ENCODE measurements at regions not wholly inside any gene's neighbourhood (a gene's known extent, or its start where the extent isn't known, plus 50 kb on each side); places are given as distances from the start of the nearest gene placed in this dataset.

DNA sequence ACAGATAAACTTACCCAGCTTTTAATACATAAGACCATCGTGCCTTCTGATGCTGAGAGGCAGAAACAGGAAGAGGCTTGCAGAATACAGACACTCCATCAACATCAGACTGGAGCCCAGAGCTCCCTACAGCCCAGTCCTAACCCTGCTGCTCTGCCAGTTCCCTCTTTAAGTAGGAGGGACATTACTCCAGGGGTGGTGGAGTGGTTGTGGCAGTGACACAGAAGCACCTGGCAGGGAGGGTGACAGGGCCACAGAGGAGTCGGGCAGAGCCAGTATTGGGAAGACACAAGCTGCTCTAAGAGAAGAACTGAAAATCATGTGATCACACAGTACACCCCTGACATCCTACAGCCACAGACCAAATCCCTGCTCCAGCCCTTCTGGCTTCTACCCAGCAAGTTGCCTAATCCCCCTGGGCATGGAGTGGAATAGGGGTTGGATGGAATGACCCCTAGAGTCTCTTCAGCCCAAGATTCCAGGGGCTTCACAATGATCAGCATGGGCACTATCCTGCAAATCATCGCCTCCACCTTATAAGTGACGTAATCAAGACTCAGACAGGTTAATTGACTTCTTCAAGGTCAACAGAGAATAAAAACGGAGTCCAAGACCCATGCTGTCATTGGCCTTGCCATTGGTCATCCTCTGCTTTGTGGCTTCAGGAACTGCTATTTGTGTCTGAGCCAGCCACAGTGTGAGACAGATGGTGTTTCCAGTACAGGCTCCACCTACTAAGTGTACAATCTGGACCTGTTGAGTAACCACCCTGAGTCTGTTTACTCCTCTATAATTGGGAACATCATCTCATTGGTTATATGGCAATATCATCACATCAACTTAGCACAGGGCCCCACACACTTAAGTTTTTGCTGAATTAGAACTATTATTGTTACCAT, 61.1 kb upstream of the ZMIZ1 start:
- Histone ChIP-seq H3K79me2 (ENCODE audit: insufficient read depth, low read length) (no peaks in the 10 kb centered on the region), H3K27ac (ENCODE audit: low read depth, low read length) (no peak overlapping the region), H3K9me3 (ENCODE audit: control insufficient read depth in 1 of 2, insufficient read depth in 1 of 2, low read depth in 1 of 2, low read length in 2 of 2) (no peaks in the 10 kb centered on the region), H3K9ac (ENCODE audit: low read length) (no peak overlapping the region), H4K20me1 (ENCODE audit: insufficient read depth) (no peaks in the 10 kb centered on the region), H3K27me3 (ENCODE audit: insufficient read depth, low read length) (no peaks in the 10 kb centered on the region), H3K4me1 (ENCODE audit: control insufficient read depth in 1 of 2, insufficient read depth in 2 of 2, low read length in 2 of 2) (no peaks in the 10 kb centered on the region), H2AFZ (ENCODE audit: low read depth, low read length, poor library complexity, severe bottlenecking) (no peak overlapping the region), H3K36me3 (ENCODE audit: control insufficient read depth in 1 of 2, insufficient read depth in 2 of 2, low read length in 2 of 2) (no peaks in the 10 kb centered on the region), H3K4me2 (ENCODE audit: low read length) (no peak overlapping the region), H3K4me3 (replicated peaks in 1 of 2; ENCODE audit: low read depth in 1 of 2, low read length in 2 of 2) (no peak overlapping the region), H3K9me2 (ENCODE audit: insufficient read depth) (no peaks in the 10 kb centered on the region)
- no TSS peak for BruUV-seq (replicated peaks)
- ChIA-PET CTCF (no interaction called here), POLR2A (no interaction called here), RAD21 (ENCODE audit: low non-redundant PET in 1 of 2, low total read pairs in 2 of 2, uncharacterized antibody in 2 of 2, unreplicated experiment in 2 of 2) (no interaction called here)
- intact Hi-C loops (cut with micrococcal nuclease) = no loop called here
- no peak for TF ChIP-seq CEBPB (IDR thresholded peaks at IDR 0.05; ENCODE audit: low read depth)
- TF ChIP-seq, protein P1, sequence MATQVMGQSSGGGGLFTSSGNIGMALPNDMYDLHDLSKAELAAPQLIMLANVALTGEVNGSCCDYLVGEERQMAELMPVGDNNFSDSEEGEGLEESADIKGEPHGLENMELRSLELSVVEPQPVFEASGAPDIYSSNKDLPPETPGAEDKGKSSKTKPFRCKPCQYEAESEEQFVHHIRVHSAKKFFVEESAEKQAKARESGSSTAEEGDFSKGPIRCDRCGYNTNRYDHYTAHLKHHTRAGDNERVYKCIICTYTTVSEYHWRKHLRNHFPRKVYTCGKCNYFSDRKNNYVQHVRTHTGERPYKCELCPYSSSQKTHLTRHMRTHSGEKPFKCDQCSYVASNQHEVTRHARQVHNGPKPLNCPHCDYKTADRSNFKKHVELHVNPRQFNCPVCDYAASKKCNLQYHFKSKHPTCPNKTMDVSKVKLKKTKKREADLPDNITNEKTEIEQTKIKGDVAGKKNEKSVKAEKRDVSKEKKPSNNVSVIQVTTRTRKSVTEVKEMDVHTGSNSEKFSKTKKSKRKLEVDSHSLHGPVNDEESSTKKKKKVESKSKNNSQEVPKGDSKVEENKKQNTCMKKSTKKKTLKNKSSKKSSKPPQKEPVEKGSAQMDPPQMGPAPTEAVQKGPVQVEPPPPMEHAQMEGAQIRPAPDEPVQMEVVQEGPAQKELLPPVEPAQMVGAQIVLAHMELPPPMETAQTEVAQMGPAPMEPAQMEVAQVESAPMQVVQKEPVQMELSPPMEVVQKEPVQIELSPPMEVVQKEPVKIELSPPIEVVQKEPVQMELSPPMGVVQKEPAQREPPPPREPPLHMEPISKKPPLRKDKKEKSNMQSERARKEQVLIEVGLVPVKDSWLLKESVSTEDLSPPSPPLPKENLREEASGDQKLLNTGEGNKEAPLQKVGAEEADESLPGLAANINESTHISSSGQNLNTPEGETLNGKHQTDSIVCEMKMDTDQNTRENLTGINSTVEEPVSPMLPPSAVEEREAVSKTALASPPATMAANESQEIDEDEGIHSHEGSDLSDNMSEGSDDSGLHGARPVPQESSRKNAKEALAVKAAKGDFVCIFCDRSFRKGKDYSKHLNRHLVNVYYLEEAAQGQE (IDR thresholded peaks at IDR 0.05; ENCODE audit: low read depth) = no peak
- no peak for TF ChIP-seq SRF (IDR thresholded peaks at IDR 0.05; ENCODE audit: low read depth)
- TF ChIP-seq ZNF274 (IDR thresholded peaks at IDR 0.05; ENCODE audit: low read depth, low read length) = no peak
- TF ChIP-seq EZH2phosphoT487 (IDR thresholded peaks at IDR 0.05; ENCODE audit: borderline replicate concordance) = no peak
- no peak for TF ChIP-seq RAD21 (IDR thresholded peaks at IDR 0.05; ENCODE audit: low read depth)
- TF ChIP-seq EZH2 (IDR thresholded peaks at IDR 0.05) = no peak
- no peak for TF ChIP-seq ZFX (IDR thresholded peaks at IDR 0.05)
- TF ChIP-seq EGR1 (IDR thresholded peaks at IDR 0.05; ENCODE audit: low read depth) = no peak
- TF ChIP-seq SP1 (IDR thresholded peaks at IDR 0.05; ENCODE audit: low read depth) = no peak
- no peak for TF ChIP-seq YY1 (IDR thresholded peaks at IDR 0.05; ENCODE audit: extremely low read depth, insufficient replicate concordance, low read depth, low read length)
- no peak for TF ChIP-seq CBX3 (IDR thresholded peaks at IDR 0.05; ENCODE audit: low read depth)
- ATAC-seq = no peak
- DNase-seq (ENCODE audit: low read depth, low spot score) = no peak

All from HCT116 (cell line).